DMS53 (cell line): ENCODE measurements at regions not wholly inside any gene's neighbourhood (a gene's known extent, or its start where the extent isn't known, plus 50 kb on each side); places are given as distances from the start of the nearest gene placed in this dataset.

Experiments
- DNase-seq: peaks from one replicate; lab custom pipeline; 2025; lab: John Stamatoyannopoulos, UW

DNA sequence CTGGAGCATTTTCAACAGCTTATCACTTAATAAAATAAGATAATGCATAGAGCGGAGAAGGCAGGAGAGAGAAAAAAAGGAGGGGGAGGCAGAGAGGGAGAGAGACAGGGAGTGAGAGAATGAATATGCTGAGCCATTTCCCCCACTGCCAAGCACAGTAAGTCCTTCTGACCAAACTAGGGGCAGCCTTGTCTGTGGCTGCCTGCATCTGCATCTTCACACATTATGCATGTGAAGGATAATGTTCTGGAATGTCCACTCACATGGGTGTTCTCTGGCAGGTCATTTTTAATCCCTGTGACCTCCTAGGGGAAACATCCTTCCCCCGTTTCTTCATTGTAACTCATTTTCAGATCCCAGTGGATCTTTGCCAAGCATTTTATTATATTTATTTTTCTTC, 269.3 kb downstream of the FOXA2 start:
- DNase-seq, result no peak

DNA sequence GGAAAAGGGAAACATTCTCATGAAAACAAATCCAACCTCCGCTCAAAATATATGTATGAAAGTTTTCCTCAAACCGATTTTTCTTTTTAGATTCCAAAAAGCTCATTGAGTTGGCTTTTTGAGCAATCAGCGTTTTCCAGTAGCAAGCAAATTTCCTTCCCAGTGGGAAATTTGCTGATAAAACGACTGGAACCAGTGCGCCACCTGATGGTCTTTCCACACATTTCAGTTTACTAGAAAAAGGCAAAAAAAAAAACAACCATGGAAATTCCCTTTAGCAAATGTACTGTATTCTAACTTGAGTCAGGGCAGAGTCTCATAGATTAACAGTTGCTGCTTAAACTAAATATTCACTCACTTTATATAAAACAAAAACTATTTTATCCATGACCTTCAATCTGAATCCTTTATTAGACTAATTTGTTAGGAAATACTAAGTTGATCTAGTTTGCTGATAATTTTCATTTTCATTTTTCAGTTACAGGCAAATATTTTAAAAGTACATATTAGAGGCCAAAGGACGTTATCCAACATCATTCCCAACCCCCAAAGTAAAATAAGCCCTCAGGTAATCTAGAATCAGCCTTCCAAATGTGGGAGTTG, 271.5 kb downstream of the FOXA2 start:
- peak; percentile 70 for DNase-seq

- no peak for DNase-seq
Measured at GRCh38 chr20:22308934-22309333, 275.4 kb downstream of the FOXA2 start.

- DNase-seq, result no peak
Measured at GRCh38 chr20:22307409-22307808, 277.0 kb downstream of the FOXA2 start.

GRCh38 chr20:22305381-22305780, 279.0 kb downstream of the FOXA2 start:
- DNase-seq, result no peak

- DNase-seq, result peak; percentile 58
Measured at GRCh38 chr20:22303523-22303922, 280.8 kb downstream of the FOXA2 start.

- no peak for DNase-seq
Measured at GRCh38 chr20:22302039-22302438, 282.3 kb downstream of the FOXA2 start.

- no peak for DNase-seq
Measured at GRCh38 chr20:22293886-22294285, 290.5 kb downstream of the FOXA2 start.

DNA sequence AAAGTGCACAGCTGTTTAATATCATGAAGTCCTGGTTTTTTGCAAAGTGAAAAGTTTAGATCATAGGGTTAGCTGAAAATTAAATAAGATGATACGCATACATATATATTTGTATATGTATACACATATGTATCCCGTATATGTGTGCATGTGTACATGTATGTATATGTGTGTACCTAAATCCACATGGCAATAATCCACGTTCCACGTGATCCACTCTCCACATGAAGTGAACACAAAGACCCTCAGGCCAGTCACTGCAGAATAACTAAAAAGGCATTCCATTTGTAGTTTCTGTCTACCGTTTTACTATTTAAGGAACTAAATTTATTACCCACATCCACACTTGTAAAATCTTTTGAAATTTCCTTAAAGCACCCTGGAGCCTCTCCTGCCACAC, 294.9 kb downstream of the FOXA2 start:
- no peak for DNase-seq

DNA sequence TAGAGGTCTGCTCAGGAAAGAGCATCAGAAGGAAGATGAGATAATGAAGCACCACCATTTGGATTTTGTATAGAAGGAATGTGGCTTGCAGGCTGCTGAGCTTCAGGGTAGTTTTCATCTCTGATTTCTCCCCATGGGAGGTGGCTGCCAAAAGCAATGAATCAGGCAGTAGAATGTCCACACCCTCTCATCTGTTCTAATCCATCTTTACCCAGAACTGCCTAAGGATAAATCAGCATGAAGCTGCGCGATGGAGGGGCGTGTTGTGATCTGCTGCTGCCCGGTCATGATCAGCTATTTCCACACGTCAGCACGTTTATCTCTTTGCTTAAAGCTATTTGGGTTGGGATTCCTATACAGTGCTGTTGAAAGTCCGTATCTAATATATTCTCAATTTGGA, 295.4 kb downstream of the FOXA2 start:
- DNase-seq, result no peak

DNA sequence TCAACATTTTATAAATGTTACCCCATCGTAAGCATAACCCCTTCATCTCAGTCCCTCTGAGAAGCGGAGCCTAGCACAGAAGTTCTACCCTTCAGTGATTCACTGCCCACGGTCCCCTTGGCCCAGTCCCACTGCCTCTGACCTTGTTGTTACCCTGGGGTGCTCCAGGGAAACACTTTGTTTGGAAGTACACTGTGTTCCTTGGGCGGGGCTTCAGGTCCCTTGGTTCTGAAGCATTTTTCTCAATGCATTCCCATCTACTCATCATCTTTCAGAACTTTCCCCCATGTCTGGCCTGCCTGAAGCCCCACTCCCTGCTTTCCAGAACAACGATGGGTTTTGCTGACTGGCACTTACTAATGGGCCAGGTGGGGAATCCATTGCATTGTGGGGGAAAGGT, 296.2 kb downstream of the FOXA2 start:
- DNase-seq, result no peak

GRCh38 chr20:22285555-22285954, 298.8 kb downstream of the FOXA2 start:
- DNase-seq, result no peak

GRCh38 chr20:22282696-22283095, 301.7 kb downstream of the FOXA2 start:
- no peak for DNase-seq

DNA sequence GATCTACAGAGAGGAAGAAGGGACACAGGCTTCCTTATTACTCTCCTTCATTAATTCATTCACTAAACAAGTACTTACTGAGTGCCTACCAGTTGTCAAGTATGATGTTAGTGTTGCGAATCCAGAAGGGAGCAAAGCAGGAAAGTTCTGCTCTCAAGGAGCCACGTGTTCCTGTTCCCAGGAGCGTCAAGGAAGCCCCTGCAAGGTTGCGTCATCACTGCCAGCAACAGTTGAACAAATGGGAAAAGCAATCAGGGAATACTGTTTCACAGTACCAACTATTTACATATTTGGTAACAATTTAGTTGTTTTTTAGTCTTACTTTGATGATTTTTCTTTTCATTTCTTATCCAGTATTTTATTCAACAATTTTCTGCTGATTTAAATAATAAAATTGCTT, 310.0 kb downstream of the FOXA2 start:
- DNase-seq, result no peak

DNA sequence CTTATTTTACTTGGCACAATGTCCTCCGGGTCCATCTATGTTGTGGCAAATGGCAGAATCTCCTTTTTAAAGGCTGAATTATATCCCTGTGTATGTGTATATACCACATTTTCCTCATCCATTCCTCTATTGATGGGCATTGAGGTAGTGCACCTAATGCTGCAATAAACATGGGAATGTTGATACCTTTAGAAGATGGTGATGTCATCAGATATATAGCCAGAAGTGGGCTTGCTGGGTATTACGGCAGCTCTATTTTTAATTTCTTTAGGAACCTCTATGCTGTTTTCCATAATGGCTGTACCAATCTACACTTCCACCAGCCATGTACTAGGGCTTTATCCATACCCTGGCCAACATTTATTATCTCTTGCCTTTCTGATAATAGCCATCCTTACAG, 315.7 kb downstream of the FOXA2 start:
- DNase-seq, result no peak

DNA sequence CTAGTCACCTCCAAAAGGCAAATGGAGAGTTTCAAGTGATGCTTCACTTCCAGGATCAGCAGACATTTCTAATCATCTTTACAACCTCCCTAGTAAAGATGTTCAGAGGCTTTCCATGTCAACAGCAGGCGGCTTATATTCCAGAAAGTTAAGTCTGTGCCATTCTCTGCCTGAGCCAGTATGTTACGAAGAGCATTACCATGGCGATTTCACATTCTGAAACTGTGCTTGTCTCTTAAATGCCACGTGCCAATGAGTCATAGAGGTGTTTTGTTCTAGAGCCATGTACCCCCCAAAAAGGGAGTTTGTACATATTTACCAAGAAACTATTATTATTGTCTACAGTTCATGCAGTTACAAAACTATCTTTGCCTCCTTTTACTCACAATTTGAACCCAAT, 319.5 kb downstream of the FOXA2 start:
- no peak for DNase-seq

GRCh38 chr20:22260506-22260905, 323.9 kb downstream of the FOXA2 start:
- DNase-seq, result no peak

DNA sequence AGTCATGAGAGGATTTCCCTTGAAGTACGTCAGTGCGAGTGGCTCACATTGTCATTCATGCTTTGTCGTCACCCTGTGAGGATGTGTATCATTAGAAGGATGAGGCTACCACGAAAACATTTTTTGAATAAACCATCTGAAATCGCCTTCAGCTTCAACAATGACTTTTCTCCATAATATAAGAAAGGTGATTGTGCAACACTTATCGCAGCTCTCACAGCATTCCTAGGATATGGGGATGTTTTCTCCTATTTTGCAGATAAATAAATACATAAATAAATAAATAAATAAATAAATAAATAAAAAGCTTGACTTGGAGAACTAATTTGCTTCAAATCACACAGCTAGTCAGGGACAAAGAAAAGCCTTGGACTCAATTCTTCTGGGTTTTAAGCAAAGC, 326.5 kb downstream of the FOXA2 start:
- DNase-seq, result no peak

GRCh38 chr20:22248051-22248667, 336.2 kb downstream of the FOXA2 start:
- peak; percentile 15 for DNase-seq

DNA sequence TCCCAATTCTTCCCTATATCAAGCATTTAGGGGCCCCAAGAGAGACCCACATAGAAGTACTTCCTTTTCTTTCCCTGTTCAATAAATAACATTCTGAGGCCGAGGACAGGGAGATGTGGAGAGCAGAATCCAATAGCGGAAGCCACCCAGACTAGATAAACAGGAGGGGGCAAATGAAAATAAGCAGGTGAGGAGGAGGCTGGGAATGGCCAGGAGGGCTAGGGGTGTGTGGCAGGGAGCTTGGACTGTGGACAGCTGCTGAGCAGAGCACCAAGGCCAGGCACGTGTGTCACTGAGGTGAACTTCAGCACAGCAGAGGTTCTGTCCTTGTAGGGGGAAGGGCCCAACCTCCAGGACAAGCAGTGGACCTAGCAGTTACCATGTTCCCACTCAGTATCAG, 339.2 kb downstream of the FOXA2 start:
- no peak for DNase-seq

DNA sequence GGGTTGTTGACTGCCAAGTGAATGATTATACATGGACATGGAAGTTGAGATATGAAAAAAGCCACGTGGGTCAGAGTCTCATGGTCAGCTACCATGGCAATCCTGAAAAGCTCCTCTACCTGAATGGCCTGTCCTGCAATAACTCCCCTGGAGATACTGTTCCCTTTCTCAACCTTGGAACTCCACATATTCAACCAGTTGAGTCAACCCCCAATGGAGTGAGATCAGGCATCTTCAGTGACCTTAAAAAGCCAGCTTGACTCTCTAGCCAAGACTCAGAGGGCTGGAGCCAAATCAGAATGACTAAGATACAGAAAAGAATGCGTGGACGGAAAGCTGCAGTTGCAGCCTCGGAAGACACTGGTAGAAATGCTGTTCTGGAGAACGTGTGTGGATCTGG, 341.3 kb downstream of the FOXA2 start:
- DNase-seq, result no peak

DNA sequence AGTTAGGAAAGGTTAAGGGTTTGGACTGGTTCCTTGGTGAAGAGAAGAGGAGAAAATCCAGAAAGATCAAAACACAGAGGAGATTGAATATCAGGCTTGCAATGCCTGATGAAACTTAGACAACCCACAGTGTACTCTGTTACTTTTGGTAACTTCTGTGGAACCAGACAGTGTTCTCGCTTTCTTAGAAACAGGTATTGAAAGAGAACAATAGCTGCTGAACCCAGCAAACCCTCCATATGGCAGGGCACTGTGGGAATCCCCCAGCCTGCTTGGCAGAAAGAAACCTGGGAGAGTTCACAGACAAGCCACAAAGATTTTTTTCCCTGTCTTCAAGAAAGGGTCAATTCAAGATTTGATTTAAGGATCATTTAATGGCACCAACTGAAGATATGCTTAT, 342.8 kb downstream of the FOXA2 start:
- DNase-seq, result no peak

GRCh38 chr20:22232923-22233322, 351.4 kb downstream of the FOXA2 start:
- DNase-seq, result no peak

DNA sequence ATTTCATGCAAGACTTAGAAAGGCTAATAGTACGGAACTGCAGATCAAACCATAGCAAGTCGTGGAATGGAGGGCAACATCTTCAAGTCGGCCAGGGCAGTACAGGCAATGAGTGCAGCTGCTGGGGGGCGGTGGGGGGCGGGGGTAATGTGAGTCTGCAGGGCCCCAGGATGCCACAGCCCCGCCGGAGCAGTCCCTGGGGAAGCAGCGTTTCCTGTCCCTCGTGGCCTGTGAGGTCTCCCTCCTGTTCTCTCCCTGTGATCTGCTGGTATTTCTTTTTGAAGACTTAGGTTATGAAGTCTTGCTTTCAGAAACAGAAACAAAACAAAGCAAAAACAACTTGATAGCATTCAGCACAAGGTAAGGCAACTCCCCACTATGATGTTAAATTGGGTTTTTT, 351.9 kb downstream of the FOXA2 start:
- DNase-seq, result no peak
